GM23338 (cell line): ENCODE measurements at regions not wholly inside any gene's neighbourhood (a gene's known extent, or its start where the extent isn't known, plus 50 kb on each side); places are given as distances from the start of the nearest gene placed in this dataset.

Experiments used
- CREB1 ChIP-seq: fragments of 250-450 bp; sonication (Bioruptor Pico); IDR thresholded peaks from 2 replicates; pipeline ENCODE4 v1.5.0; 2020; ENCODE audit warnings: low read depth, mild to moderate bottlenecking, moderate library complexity
- CTCF ChIP-seq, 2 experiments: fragments of 200-600 bp in 1 of 2; sonication (generic) in 1 of 2; conservative IDR thresholded peaks; 2 replicates each; pipeline versions ENCODE4 v1.5.1 to v1.6.1; 2016 to 2017; ENCODE audit warnings: antibody characterized with exemption in 2 of 2, low read depth in 2 of 2, mild to moderate bottlenecking in 2 of 2, moderate library complexity in 1 of 2
- EZH2phosphoT487 ChIP-seq: fragments of 200-600 bp; sonication (generic); IDR thresholded peaks from one replicate; pipeline ENCODE4 v1.8.1; 2018; ENCODE audit warnings: antibody characterized with exemption; ENCODE audit not compliant: unreplicated experiment
- JUNB ChIP-seq: IDR thresholded peaks from one replicate; pipeline ENCODE4 v1.6.1; 2016; ENCODE audit warnings: antibody characterized with exemption; ENCODE audit not compliant: unreplicated experiment
- POLR2AphosphoS5 ChIP-seq: IDR thresholded peaks from 2 replicates; pipeline ENCODE4 v1.6.1; 2016; ENCODE audit warnings: antibody characterized with exemption, low read depth
- STAT1 ChIP-seq: IDR thresholded peaks from one replicate; pipeline ENCODE4 v1.6.1; 2016; ENCODE audit warnings: antibody characterized with exemption; ENCODE audit not compliant: unreplicated experiment
- ZNF331 ChIP-seq: fragments of 250-450 bp; sonication (Bioruptor Pico); IDR thresholded peaks from 2 replicates; pipeline ENCODE4 v1.5.0; 2020; ENCODE audit warnings: low read depth, mild to moderate bottlenecking, moderate library complexity
- ZNF462 ChIP-seq: fragments of 250-450 bp; sonication (Bioruptor Pico); IDR thresholded peaks from 2 replicates; pipeline ENCODE4 v1.5.0; 2020; ENCODE audit warnings: mild to moderate bottlenecking, moderate library complexity

- TF ChIP-seq ZNF462 (CRISPR knock-in tag): no peak
- TF ChIP-seq ZNF331 (CRISPR knock-in tag): no peak
- TF ChIP-seq JUNB: no peak
- TF ChIP-seq STAT1: no peak
- no peak for TF ChIP-seq CTCF (conservative IDR thresholded peaks at IDR 0.05; ENCODE audit: low read depth in 2 of 2)
- no peak for TF ChIP-seq EZH2phosphoT487
- no peak for TF ChIP-seq CREB1 (CRISPR knock-in tag)
- TF ChIP-seq POLR2AphosphoS5: no peak
These were observed 702.1 kb downstream of the NOVA1 start (continued) for GRCh38 chr14:25895740-25896139.
